Stomach (tissue), 4 donors: ENCODE measurements at regions not wholly inside any gene's neighbourhood (a gene's known extent, or its start where the extent isn't known, plus 50 kb on each side); places are given as distances from the start of the nearest gene placed in this dataset.

ENCODE experiments used
- POLR2A ChIP-seq, 4 donors: fragments of 450-650 bp; IDR thresholded peaks; one replicate each; pipeline ENCODE4 v1.6.1; 2016; ENCODE audit warnings: antibody characterized with exemption in 4 of 4, control low read depth in 2 of 4, mild to moderate bottlenecking in 1 of 4, moderate library complexity in 1 of 4
- POLR2AphosphoS5 ChIP-seq, 3 donors: sonication (generic); formaldehyde crosslinking; IDR thresholded peaks; one replicate each; pipeline ENCODE4 v1.6.1; 2016; ENCODE audit warnings: antibody characterized with exemption in 3 of 3
- TF ChIP-seq, protein P1 (sequence below), 7 experiments: fragments of 450-650 bp in 4 of 7; fragments of 200-600 bp in 3 of 7; sonication (generic) in 3 of 7; IDR thresholded peaks; one replicate each; pipeline ENCODE4 v1.5.1; 2016 to 2019; ENCODE audit warnings: antibody characterized with exemption in 7 of 7, control low read depth in 2 of 7, mild to moderate bottlenecking in 1 of 7

DNA sequence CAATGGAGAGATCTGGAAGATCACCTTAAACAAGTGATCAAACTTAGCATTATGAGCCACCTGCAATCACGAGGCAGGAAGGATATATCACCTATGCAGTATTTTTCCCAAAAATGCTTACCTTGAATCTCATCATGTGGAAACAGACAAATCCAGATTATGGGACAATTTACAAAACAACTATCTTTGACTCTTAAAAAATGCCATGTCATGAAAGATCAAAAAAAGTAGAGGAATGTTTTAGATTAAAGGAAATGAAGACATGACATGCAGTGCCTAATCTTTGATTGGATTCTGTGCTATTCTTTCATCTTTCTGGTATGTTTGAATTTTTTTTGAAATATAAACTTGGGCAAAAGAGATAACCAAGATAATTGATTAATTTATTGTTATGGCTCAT lies 95.9 kb downstream of the KPNA2 start:
- TF ChIP-seq POLR2A (IDR thresholded peaks at IDR 0.05) = no peak
- TF ChIP-seq, protein P1, sequence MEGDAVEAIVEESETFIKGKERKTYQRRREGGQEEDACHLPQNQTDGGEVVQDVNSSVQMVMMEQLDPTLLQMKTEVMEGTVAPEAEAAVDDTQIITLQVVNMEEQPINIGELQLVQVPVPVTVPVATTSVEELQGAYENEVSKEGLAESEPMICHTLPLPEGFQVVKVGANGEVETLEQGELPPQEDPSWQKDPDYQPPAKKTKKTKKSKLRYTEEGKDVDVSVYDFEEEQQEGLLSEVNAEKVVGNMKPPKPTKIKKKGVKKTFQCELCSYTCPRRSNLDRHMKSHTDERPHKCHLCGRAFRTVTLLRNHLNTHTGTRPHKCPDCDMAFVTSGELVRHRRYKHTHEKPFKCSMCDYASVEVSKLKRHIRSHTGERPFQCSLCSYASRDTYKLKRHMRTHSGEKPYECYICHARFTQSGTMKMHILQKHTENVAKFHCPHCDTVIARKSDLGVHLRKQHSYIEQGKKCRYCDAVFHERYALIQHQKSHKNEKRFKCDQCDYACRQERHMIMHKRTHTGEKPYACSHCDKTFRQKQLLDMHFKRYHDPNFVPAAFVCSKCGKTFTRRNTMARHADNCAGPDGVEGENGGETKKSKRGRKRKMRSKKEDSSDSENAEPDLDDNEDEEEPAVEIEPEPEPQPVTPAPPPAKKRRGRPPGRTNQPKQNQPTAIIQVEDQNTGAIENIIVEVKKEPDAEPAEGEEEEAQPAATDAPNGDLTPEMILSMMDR (IDR thresholded peaks at IDR 0.05) = no peak
- TF ChIP-seq POLR2AphosphoS5 (IDR thresholded peaks at IDR 0.05) = no peak
